ENCODE measurements at regions not wholly inside any gene's neighbourhood (a gene's known extent, or its start where the extent isn't known, plus 50 kb on each side); places are given as distances from the start of the nearest gene placed in this dataset.

DNA sequence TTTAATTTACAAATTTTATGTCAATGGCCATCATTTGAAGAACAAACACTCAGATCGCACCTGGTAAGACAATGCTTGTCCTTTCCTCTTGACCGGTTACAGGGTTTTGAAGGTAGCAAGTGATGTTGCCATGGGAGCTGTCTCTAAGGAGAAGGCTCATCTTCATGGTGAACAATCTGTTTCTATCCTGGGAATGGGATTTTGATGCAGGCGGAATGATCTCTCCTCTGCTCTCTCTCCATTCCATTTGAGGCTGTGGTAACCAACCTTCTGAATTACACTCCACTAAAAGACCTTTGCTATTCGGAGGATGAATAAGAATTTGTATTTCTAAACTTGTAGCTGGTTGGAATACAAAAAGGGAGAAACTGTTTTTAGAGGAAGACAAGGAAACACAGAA is 57.9 kb upstream of the SLC5A9 start:
- DNase-seq: no peak

DNA sequence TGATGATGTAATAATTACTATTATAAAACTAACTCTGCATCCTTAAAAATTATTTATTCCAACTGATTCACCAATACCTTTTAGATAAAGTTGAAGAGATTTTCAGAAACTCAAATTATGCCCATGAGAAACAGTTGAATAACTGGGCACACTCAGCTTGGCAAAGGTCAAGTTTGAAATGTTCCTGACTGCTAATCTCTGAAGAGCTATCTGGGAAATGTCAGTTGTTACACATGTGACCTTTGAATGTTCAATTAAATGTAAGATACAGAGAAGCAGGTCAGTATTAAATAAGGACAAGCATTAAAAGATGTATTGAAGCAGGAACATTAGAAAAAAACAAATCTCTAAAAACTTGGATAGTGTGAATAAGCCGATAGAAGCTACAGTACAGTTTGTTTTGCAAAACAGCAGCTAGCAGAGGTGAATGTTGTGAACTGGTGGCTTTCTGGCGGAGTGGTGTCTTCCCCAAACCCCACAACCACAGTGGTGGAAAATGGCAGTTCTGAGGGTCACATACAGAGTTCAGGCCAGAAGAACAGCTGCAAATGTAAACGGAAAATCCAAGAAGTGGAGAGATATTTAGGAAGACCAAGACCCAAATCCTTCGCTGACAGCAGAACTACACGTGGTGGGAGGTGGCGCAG is 61.9 kb upstream of the SLC5A9 start:
- no peak for DNase-seq

DNA sequence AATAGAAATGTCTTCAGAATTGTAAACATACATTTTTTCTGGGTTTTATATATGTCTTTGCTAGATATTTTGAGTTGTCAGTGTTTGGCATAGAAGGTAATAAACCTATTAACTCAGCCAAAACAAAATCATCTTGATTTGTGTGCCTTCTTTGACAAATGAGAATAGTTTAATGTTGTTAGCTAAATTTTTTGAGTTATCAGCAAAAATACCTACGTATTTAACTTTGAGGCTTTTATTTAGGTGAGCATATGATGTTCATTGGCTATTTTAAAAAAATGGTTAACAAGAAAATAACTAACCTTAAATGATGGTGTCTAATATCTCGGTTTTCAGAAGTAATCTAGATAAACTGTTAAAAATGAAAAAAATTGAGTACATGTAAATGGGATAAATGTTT is 83.2 kb upstream of the SLC5A9 start:
- DNase-seq: no peak

DNA sequence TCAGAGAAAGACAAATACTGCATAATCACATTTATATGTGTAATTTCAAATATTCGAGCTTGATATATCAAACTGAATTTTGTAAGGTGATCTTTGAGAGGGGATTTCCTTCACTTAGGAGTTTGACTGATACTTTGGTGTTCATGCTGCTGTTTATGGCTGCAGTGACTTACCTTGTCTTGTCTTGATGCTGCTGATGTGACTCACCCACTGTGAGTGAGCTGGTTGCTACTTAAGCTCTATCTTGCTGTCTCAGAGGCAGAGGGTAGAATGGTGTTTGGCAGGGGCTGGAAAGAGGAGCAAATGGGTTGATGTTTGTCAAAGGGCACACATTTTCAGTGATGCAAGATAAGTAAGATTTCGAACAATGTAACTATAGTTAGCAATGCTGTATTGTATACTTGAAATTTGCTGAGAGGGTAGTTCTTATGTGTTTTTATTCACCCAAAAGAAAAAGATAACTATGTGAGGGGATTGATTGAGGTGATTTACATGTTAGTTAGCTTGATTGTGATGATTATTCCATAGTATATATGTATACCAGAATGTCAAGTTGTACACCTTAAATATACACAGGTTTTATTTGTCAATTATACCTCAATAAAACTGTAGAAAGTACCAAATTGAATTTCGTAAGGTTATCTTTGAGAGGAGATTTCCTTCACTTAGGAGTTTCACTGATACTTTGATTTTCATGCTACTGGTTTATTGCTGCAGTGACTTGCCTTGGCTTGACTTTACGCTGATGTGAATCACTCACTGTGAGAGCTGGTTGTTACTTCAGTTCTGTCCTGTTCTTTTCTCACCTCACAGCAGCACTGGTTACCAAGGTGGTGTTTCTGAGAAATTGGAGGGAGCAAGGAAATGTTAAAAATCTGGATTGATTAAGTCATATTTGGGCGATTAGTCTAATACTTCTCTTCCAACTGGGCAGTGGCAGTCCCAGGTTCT is 94.5 kb upstream of the SLC5A9 start:
- DNase-seq: no peak

DNA sequence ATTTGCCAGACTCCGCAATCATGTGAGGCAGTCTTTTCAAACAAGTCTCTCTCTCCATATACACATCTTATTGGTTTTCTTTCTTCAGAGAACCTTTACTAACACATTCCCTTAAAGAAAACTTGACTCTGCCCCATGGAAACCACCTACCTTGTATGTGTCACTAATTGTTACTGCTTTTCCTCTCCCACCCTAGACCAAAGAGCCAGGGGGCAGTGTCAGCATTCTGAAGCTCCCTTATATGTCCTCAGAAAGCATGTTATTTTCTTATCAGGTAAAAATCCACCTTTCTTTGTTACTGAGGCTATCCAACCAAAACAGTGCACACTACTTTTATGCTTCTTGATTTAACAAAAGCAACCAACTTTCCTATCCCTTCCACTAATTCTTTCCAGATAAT is 98.9 kb upstream of the SLC5A9 start:
- DNase-seq: no peak

DNA sequence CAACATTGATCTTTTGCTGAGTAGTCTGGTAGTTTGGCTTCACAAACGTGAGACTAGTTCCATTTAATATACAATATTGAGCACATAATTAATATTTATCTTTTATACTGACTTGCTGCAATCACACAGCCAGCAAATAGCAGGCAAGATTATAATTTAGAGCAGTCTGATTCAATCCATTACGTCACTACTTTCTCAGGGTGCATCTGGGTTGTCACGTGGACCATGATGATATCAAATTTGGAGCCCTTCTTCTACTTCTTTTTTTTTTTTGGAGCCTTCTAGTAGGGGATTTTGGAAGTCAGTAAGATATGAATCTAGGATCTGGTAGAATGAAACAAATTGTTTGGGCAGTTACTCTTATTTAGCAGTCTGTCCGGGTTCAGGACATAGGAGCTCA is 100.6 kb upstream of the SLC5A9 start:
- DNase-seq: no peak

- DNase-seq: no peak
These were observed 101.9 kb upstream of the SLC5A9 start for GRCh38 chr1:48120621-48121020.

DNA sequence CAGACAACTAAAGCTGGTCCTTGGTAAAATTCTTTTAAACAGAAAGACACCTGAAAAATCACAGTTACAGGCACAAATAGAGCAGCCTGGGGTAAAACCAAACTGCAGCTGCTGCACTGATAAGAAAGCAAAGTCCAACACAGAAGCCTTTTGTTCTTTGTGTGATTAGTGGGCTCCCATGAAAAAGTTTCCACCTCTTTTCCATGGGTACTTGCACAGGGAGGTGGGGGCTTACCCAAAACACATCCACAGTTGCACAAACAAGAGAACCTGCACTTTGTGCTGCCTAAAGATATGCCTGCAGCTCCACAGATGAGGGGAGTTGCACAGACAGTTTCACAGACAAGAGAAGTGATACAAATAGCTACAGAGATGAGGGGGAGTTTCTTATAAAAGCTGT is 106.7 kb upstream of the SLC5A9 start:
- DNase-seq: no peak

DNA sequence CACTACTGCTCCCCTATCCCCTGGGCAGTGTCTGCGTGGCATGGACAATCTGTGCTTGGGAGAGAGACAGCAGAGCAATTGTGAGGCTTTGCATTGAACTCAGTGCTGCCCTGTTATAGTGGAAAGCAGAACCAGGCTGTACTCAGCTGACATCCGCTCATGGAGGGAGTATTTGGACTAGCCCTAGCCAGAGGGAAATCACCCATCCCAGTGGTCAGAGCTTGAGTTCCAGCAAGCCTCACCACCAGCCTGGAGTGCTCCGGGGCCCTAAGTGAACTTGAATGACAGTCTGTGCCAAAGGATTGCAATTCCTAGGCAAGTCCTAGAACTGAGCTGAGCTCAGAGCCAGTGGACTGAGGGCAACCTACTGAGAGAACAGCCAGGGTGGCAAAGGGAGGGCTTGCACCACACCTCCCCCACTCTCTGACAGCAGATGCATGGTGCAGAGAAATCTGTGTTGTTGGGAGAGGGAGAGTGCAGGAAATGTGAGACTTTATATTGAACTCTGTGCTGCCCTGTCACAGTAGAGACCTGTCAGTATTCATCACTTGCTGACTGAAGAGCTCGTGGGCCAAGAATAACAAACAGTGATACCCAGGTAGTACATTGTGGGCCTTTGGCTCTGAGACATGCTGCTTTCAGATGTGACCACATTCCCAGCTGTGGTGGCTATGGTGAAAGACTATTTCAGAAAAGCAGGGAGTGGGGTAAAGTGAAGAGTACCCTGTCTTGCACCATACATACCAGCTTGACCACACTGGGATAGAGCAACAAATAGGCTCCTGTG is 107.7 kb upstream of the SLC5A9 start:
- no peak for DNase-seq

DNA sequence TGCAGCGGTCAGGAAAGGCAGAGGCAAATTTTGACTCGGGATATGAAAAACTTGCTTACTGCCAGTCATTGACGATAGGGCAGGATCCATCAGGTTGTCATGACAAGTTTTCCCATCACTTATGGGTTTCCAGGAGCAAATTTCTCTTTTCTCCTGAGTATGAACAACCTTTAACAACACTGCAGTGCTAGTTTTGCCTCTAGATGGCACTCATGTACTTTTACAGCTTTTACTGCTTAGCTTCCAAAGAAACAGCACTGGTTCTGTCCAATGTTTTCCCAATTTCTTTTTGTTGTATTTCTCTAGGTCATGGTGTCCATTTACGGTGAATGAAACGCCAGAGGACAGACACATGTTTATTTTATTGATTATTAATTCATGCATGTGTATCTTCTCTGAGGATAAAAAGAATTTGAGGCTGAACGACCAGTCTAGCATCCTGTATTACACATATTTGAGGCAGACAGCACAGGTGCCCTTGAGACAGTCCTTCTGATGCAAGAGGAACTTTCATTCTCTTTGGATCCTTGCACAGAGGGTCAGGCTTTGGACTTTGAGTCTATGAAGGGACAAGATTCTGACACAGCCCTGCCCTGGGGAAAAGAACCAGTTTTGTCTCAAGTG is 112.3 kb upstream of the TRABD2B start:
- no peak for DNase-seq

DNA sequence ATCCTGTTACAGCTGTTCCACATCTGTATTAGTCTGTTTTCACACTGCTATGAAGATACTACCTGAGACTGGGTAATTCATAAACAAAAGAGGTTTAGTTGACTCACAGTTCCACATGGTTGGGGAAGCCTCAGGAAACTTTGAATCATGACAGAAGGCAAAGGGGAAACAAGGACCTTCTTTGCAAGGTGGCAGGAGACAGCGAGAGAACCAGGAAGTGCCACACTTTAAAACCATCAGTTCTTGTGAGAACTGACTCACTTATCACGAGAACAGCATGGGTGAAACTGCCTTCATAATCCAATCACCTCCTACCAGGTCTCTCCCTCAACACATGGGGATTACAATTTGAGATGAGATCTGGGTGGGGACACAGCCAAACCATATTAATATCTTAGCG is 110.3 kb upstream of the TRABD2B start:
- DNase-seq: no peak

- DNase-seq: no peak
These were observed 108.9 kb upstream of the TRABD2B start for GRCh38 chr1:48106049-48106448.

- DNase-seq: no peak
These were observed 108.0 kb upstream of the TRABD2B start for GRCh38 chr1:48105165-48105564.

GRCh38 chr1:48103495-48103894 is 106.3 kb upstream of the TRABD2B start:
- no peak for DNase-seq

- no peak for DNase-seq
These were observed 105.6 kb upstream of the TRABD2B start for GRCh38 chr1:48102766-48103165.

- DNase-seq: no peak
These were observed 102.0 kb upstream of the TRABD2B start for GRCh38 chr1:48099072-48099773.

GRCh38 chr1:48093696-48094528 is 96.7 kb upstream of the TRABD2B start:
- DNase-seq: peak; percentile 60 to 64

DNA sequence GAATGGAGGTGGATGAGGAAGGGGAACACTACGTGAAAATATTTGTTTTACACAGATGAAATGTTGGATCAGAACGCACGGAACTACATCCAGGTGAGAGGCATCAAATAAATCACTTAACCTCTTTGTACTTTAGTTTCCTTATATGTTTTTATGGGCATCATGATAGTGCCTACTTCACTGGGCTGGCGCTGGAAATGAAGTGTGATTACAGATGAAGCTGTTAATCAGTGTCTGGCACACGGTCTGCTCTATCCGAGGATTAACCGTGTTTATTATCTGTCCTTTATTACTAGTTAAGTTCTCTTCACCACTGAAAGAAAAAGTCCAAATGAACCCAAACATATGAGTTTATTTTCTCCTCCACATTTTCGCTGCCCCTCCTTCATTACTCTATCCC is 96.0 kb upstream of the TRABD2B start:
- no peak for DNase-seq

GRCh38 chr1:48092401-48092800 is 95.2 kb upstream of the TRABD2B start:
- DNase-seq: no peak

DNA sequence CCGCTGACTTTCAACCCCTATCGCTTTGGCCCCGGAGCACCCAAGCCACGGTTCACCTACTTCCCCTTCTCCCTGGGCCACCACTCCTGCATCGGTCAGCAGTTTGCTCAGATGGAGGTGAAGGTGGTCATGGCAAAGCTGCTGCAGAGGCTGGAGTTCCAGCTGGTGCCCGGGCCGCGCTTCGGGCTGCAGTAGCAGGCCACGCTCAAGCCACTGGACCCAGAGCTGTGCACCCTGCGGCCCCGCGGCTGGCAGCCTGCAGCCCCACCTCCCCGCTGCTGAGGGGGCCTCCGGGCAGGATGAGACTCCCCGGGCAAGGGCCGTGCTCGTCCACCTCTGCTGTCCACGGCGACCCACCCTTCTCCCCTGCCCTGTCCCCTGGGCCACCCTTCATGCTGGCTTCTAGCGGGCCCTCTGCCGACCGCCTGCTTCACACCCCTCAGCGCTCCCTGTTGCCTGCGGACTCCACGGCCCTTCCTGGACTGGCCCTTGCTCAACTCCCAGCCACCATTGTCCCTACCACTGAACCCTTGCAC is 92.2 kb upstream of the TRABD2B start:
- no peak for DNase-seq

- DNase-seq: no peak
These were observed 87.6 kb upstream of the TRABD2B start for GRCh38 chr1:48084826-48085225.
